ENCODE measurements at regions not wholly inside any gene's neighbourhood (a gene's known extent, or its start where the extent isn't known, plus 50 kb on each side); places are given as distances from the start of the nearest gene placed in this dataset.

GRCh38 chr5:3276896-3277295, 318.7 kb upstream of the IRX1 start:
- Histone ChIP-seq H3K4me3 (replicated peaks in 1 of 4; ENCODE audit: control extremely low read depth in 1 of 4, insufficient read depth in 1 of 4, low read depth in 3 of 4, low read length in 4 of 4) (no peak overlapping the region), H3K4me2 (ENCODE audit: extremely low read depth, insufficient read depth, low read length) (no peak overlapping the region), H2AFZ (ENCODE audit: low read length) (no peak overlapping the region), H4K20me1 (ENCODE audit: control insufficient read depth, extremely low read depth, insufficient read depth, low read length) (no peaks in the 10 kb centered on the region), H3K27me3 (ENCODE audit: control insufficient read depth, insufficient read depth, low read length) (no peaks in the 10 kb centered on the region), H3K79me2 (ENCODE audit: control insufficient read depth, insufficient read depth, low read length) (no peaks in the 10 kb centered on the region), H3K9ac (ENCODE audit: insufficient read depth, low read length) (no peak overlapping the region), H3K9me3 (ENCODE audit: control insufficient read depth, insufficient read depth, low read depth, low read length) (no peaks in the 10 kb centered on the region), H3K36me3 (ENCODE audit: control insufficient read depth, insufficient read depth, low read length) (no peaks in the 10 kb centered on the region), H3K4me1 (ENCODE audit: control insufficient read depth, extremely low read depth, insufficient read depth, low read length) (no peaks in the 10 kb centered on the region), H3K27ac (ENCODE audit: insufficient read depth, low read length) (no peak overlapping the region)
- TF ChIP-seq CTCF (conservative IDR thresholded peaks at IDR 0.05 in 1 of 2, IDR thresholded peaks at IDR 0.05 in 1 of 2; ENCODE audit: low read depth in 1 of 2, low read length in 2 of 2), result no peak
- TF ChIP-seq EZH2 (IDR thresholded peaks at IDR 0.05; ENCODE audit: low read length, missing control alignments), result no peak
- no peak for DNase-seq (ENCODE audit: low read depth in 2 of 2)

- Histone ChIP-seq H3K9me3 (ENCODE audit: control insufficient read depth, insufficient read depth, low read depth, low read length) (no peaks in the 10 kb centered on the region), H3K4me3 (replicated peaks in 1 of 4; ENCODE audit: control extremely low read depth in 1 of 4, insufficient read depth in 1 of 4, low read depth in 3 of 4, low read length in 4 of 4) (no peak overlapping the region), H3K9ac (ENCODE audit: insufficient read depth, low read length) (no peak overlapping the region), H3K27ac (ENCODE audit: insufficient read depth, low read length) (no peak overlapping the region), H3K4me1 (ENCODE audit: control insufficient read depth, extremely low read depth, insufficient read depth, low read length) (no peaks in the 10 kb centered on the region), H3K79me2 (ENCODE audit: control insufficient read depth, insufficient read depth, low read length) (no peaks in the 10 kb centered on the region), H3K27me3 (ENCODE audit: control insufficient read depth, insufficient read depth, low read length) (no peaks in the 10 kb centered on the region), H3K4me2 (ENCODE audit: extremely low read depth, insufficient read depth, low read length) (no peak overlapping the region), H4K20me1 (ENCODE audit: control insufficient read depth, extremely low read depth, insufficient read depth, low read length) (no peaks in the 10 kb centered on the region), H2AFZ (ENCODE audit: low read length) (no peak overlapping the region), H3K36me3 (ENCODE audit: control insufficient read depth, insufficient read depth, low read length) (no peaks in the 10 kb centered on the region)
- TF ChIP-seq CTCF (conservative IDR thresholded peaks at IDR 0.05 in 1 of 2, IDR thresholded peaks at IDR 0.05 in 1 of 2; ENCODE audit: low read depth in 1 of 2, low read length in 2 of 2), result no peak
- no peak for TF ChIP-seq EZH2 (IDR thresholded peaks at IDR 0.05; ENCODE audit: low read length, missing control alignments)
- no peak for DNase-seq (ENCODE audit: low read depth in 2 of 2)
These were observed 326.1 kb upstream of the IRX1 start for GRCh38 chr5:3269395-3270169.

- TF ChIP-seq CTCF (conservative IDR thresholded peaks at IDR 0.05 in 1 of 2, IDR thresholded peaks at IDR 0.05 in 1 of 2; ENCODE audit: low read depth in 1 of 2, low read length in 2 of 2) (no peak), EZH2 (IDR thresholded peaks at IDR 0.05; ENCODE audit: low read length, missing control alignments) (no peak)
- H4K20me1 ChIP-seq (ENCODE audit: control insufficient read depth, extremely low read depth, insufficient read depth, low read length), result no peaks in the 10 kb centered on the region
- H3K9me3 ChIP-seq (ENCODE audit: control insufficient read depth, insufficient read depth, low read depth, low read length), result no peaks in the 10 kb centered on the region
- DNase-seq (ENCODE audit: low read depth in 2 of 2), result no peak
- H3K4me1 ChIP-seq (ENCODE audit: control insufficient read depth, extremely low read depth, insufficient read depth, low read length), result no peaks in the 10 kb centered on the region
- H2AFZ ChIP-seq (ENCODE audit: low read length), result no peak overlapping the region
- H3K9ac ChIP-seq (ENCODE audit: insufficient read depth, low read length), result no peak overlapping the region
- no peak overlapping the region for H3K4me3 ChIP-seq (replicated peaks in 1 of 4; ENCODE audit: control extremely low read depth in 1 of 4, insufficient read depth in 1 of 4, low read depth in 3 of 4, low read length in 4 of 4)
- H3K27ac ChIP-seq (ENCODE audit: insufficient read depth, low read length), result no peak overlapping the region
- H3K27me3 ChIP-seq (ENCODE audit: control insufficient read depth, insufficient read depth, low read length), result no peaks in the 10 kb centered on the region
- no peaks in the 10 kb centered on the region for H3K79me2 ChIP-seq (ENCODE audit: control insufficient read depth, insufficient read depth, low read length)
- H3K36me3 ChIP-seq (ENCODE audit: control insufficient read depth, insufficient read depth, low read length), result no peaks in the 10 kb centered on the region
- H3K4me2 ChIP-seq (ENCODE audit: extremely low read depth, insufficient read depth, low read length), result no peak overlapping the region
These were observed 326.8 kb upstream of the IRX1 start for GRCh38 chr5:3268760-3269330.
